GM18519 (cell line): ENCODE measurements at regions not wholly inside any gene's neighbourhood (a gene's known extent, or its start where the extent isn't known, plus 50 kb on each side); places are given as distances from the start of the nearest gene placed in this dataset.

ENCODE experiments used
- ATAC-seq: cut with Tn5 transposase; IDR thresholded peaks from one replicate; pipeline ENCODE4 v1.9.1; 2021; ENCODE audit warnings: mild to moderate bottlenecking, moderate library complexity; ENCODE audit not compliant: unreplicated experiment, low FRiP score

DNA sequence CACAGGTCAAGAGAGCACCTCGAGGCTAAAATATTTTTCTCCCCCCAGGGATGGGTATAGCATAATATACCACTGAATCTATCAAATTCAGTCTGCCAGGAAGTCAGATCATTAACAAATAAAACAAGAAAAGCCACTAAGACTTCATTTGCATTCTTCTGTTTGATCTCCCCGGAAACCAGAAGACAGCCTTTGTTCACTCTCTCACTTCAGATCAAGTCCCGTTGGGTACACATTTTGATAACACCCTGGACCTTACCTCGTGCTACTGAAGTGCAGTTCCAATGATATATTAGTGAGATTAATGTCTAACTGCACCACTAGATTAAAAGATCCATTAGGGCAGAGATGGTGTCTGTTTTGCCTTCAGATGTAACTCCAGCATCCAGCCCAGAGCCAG is 157.7 kb upstream of the B3GAT2 start:
- ATAC-seq: no peak

- no peak for ATAC-seq
These were observed 158.1 kb upstream of the B3GAT2 start for GRCh38 chr6:71114986-71115385.

DNA sequence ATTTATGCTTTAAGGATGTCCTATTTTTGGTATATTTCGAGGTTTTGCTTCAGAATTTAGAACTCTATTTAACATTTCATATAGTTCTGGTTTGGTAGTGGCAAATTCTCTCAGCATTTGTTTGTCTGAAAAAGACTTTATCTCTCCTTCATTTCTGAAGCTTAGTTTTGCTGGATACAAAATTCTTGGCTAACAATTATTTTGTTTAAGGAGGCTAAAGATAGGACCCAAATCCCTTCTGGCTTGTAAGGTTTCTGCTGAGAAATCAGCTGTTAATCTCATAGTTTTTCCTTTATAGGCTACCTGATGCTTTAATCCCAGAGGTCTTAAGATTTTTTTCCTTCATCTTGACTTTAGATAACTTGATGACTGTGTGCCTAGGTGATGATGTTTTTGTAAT is 162.7 kb upstream of the B3GAT2 start:
- ATAC-seq: no peak

DNA sequence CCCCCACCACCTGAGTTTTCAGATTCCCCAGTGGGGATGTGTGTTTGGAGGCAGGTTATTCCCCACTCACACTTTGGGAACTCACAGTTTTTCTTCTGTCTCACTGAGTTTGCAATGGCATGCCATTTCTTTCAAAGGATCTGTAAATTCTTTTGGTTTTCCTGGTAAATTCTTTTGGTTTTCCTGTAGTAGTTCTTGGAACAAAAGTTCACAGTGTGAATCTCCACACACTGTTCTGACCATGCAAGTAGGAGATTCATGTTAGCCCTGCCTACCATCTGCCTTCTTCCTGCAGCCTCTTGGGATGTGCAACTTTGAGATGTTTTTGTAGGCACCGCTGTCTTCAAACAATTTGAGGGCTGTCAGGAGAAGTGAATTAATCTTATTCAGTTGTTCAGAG is 165.6 kb upstream of the OGFRL1 start:
- no peak for ATAC-seq

DNA sequence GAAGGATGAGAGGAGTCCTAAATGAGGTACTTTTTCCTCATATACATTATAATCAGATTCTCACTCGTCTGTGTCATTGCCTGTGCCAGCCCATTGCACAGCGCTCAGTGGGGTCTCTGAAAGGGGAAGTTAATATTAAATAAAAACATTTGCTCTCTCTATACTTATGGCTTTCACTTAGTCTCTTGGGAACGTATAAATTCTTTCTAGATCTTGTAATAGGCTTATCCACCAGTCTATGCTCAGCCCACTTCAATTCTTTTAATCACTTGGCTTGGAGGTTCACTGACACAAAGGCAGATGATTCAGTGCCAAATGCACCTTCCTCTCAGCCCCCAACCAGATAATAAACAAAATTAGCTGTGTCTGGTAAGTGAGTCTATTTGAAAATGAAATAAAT is 164.3 kb upstream of the OGFRL1 start:
- ATAC-seq: no peak

DNA sequence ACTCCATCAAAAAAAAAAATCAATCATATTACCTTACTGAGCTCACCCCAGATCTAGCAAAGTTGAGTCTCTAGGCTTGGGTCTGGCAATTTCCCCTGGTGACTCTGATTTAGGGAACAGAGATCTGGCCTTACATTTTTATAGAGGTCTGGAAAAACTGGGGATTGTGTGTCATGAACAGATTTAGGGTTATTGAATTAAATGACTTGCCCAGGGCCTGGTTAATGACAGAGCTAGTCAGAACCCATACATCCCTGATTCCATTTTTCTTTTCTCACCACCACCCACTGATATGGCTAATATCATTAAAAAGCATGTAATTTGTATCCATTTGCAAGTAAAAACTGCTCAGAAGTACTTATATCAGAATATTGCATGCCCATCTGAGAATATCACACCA is 163.4 kb upstream of the OGFRL1 start:
- ATAC-seq: no peak

DNA sequence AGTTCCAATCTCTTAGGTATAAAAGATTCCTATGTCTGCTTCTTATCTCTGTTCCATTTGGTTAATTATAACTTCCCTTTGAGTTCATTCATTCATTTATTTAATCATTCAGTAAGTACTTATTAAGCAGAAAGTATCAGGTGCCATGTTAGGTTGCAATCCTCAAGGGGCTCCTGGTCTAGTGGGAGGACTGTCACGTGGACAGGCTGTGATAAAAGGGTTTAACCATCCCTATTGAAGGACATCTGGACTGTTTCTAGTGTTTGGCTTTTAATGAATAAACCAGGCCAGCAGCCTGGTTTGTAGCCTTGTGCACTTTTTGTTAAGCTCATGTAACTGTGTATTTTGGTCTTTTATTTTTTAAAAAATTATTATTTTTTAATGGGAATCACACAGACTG is 162.1 kb upstream of the OGFRL1 start:
- no peak for ATAC-seq

DNA sequence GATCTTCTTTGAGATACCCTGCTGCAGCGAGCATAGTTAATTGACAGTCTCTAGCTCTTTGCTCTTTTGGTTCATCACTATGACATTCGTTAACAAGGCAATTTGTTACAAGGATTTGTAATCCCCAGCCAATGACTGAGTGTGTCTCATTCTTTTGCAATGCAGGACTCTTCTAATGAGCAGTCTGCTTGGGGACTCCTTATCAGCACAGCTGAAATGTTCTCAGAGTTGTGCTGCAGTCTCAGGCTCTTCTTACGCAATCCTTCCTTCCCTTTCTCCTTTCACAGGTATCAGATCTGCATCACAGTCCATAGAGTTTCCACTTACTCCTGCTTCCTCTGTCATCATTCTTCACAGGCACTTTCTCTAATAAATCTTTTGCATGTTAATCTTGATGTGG is 161.2 kb upstream of the OGFRL1 start:
- ATAC-seq: no peak

GRCh38 chr6:71130277-71130676 is 158.3 kb upstream of the OGFRL1 start:
- no peak for ATAC-seq

- ATAC-seq: no peak
These were observed 153.5 kb upstream of the OGFRL1 start for GRCh38 chr6:71134929-71135642.

DNA sequence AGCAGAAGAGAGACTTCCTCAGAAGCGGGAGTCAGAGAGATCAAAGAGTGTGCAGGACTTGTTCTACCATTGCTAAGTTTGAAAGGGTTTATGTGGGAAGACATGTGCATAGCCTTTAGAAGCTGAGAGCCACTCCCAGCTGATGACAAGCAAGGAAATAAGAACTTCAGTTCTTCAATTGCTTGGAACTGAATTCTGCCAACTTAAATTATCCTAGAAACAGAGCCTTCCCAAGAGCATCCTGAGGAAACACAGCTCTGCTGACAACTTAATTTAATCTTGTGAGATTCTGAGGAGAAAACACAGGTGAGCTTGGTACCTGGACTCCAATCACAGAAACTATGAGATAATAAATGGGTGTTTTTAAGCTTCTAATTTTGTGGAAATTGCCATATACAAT is 150.6 kb upstream of the OGFRL1 start:
- ATAC-seq: no peak

DNA sequence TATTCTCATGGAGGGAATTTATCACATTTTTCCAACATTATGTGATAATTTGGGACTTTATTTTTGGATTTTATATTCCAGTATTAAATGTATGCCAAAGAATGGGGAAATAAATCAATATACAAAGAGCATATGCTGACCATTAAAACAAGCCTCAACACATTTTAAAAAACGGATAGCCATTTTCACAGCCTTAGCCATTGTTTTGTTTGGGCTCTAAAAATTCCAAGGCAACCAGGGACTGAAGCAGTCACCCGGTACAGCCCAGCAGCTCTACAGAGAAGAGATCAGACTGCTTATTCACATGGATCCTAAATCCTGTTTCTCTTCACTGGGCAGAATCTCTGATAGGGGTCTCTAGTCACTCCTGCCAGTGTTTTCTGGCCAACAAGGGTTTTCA is 150.2 kb upstream of the OGFRL1 start:
- no peak for ATAC-seq

DNA sequence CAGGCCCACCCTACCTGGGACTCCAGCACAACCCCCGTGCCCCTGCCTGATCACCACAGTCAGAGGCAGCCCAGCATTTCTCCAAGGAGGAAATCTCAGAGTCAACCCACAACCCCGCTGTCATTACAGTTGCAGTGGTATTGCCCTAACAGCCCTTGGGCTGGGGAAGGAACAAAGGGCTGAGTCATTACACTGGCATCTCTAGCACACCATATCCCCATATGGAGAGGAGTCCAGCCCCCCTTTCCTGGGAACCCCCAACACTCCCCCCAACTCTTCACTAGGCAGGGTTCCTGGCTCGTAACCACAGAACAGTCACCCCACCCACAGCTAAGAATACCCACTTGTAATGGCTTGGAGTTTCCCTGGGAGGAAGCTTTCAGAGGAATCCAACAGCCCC is 149.4 kb upstream of the OGFRL1 start:
- no peak for ATAC-seq

- ATAC-seq: no peak
These were observed 134.8 kb upstream of the OGFRL1 start for GRCh38 chr6:71153755-71154325.

DNA sequence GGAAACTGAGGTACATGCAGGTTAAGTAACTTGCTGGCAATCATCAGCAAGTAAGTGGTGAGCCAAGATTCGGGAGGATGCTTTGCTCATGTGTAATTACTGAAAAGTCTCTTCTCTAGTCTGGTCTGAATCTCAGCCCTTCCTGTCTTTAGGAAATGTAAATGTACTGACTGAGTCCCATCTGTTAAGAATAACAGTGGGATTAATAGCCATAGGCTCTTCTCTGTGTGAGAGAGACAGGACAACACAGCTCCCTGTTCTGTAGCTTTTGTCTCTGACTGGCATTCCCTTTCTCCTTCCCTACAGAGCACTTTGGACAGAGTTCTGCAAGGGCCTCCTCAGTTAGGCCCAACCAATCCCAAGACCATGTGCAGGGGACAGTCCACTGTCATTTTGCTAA is 131.3 kb upstream of the OGFRL1 start:
- no peak for ATAC-seq

- ATAC-seq: no peak
These were observed 123.7 kb upstream of the OGFRL1 start for GRCh38 chr6:71164890-71165289.

DNA sequence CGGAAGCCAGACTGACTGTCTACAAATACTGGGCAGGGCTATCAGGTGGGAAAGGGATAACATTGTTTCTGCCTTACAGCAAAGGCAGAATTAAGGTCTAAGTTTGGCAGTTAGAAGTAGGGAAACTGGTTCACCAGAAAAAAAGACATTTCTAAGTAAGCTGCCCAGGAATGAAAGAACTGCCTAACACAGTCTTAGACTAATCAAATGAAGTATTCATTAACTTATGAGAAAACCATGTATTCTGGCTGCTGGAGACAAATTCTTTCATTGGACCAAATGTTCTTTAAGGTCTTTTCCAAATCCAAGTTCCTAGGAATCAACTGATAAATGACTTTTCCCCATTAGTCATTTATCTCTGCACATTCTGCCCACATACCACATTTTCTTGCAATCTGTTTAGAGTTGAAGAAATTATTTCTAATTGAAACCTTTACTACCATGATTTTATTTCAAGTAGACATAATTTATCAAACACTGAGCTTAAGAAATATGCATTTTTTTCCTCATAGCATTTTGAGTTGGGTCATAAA is 120.3 kb upstream of the OGFRL1 start:
- ATAC-seq: no peak

GRCh38 chr6:71171497-71172070 is 117.0 kb upstream of the OGFRL1 start:
- no peak for ATAC-seq

DNA sequence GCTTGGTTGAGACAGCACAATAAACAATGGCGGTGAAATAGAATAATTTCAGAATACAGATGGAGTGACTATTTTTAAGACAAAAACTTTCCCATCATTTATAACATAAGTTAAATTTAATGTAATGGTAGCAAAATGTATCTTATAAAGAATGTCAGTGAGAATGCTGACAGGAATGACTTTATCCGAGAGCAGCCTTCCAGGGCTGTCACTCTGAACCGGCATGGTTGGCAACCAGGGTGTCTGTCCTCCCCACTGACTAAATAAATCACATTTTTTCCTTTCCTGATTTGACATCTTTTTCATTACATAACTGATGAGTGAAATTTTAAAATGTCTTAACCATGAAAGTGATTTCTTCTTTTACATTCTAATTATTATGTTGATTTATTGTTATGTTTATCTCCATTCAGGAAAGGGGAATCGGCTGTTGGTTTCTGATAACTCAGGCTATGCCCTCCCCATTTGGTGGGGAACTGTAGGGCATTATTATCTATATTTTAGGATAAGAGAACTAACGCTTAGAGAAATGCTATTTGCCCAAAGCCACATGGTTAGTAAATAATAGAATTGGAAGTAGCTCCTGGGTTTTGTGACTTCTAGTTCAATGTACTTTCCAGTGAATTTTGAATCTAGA is 109.2 kb upstream of the OGFRL1 start:
- ATAC-seq: no peak

DNA sequence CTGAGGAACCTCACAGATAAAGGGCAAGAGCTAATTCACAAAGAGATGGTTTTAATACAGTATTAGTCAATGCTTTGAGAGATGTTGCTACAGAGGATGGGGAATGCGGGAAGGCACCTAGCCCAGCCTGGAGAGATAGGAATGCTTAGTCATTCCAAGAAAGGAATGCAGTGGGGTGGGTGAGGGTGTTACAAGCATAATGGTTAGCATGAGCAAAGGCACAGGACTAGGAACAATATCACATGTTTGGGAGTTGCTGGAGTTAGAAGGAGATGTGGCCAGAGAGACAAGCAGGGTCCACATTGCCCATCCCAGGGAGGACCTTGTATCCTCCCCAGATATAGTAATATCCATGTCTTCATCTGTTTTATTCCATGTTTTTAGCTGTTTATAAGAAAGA is 107.0 kb upstream of the OGFRL1 start:
- no peak for ATAC-seq

GRCh38 chr6:71187141-71187540 is 101.5 kb upstream of the OGFRL1 start:
- no peak for ATAC-seq

DNA sequence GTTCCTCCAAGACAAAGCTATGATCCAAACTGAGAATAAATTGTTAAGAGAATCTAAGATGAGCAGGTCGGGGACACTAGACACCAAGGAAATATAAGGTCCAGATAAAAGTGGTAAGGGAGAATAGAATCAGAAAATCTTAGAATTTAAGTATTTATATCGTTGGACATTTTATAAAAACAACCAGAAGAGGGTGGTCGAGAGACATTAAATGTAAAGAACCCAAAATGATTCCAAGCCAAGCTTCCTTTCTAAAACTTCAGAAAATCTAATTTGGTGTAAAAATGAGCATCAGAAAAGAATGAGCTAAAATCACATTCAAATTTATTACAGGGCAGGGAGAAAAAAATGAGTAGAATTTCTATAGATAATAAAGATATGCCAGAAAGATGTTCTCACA is 97.8 kb upstream of the OGFRL1 start:
- ATAC-seq: no peak
